IMR-90 (cell line): ENCODE measurements at regions not wholly inside any gene's neighbourhood (a gene's known extent, or its start where the extent isn't known, plus 50 kb on each side); places are given as distances from the start of the nearest gene placed in this dataset.

ENCODE experiments used
- ATAC-seq: fragments of 200-7000 bp; cut with Tn5 transposase; 2 replicates; pipeline ENCODE4 v1.9.1; 2020; ENCODE audit warnings: low read depth, mild to moderate bottlenecking, moderate library complexity
- BruUV-seq: library from RNA; stranded (reverse); fragments of 400-500 nt; replicated peaks from 2 replicates; lab custom pipeline; 2021; lab: Mats Ljungman, UMichigan
- CTCF ChIA-PET: fragments of 300-600 bp; formaldehyde crosslinking; extraction: SDS; loops from one replicate; lab custom pipeline; 2021; ENCODE audit warnings: antibody characterized with exemption; lab: Yijun Ruan, JAX
- POLR2A ChIA-PET: fragments of 300-600 bp; sonication (Branson Sonifier 250); formaldehyde crosslinking; loops from one replicate; lab custom pipeline; 2022; ENCODE audit warnings: antibody characterized with exemption; ENCODE audit not compliant: unreplicated experiment; lab: Charles Lee
- DNase-seq: peaks from one replicate; pipeline ENCODE4 v3.0.0; 2013
- H2AFZ ChIP-seq: replicated peaks from 2 replicates; pipeline ENCODE3; 2013; ENCODE audit warnings: low read length, mild to moderate bottlenecking; ENCODE audit not compliant: poor library complexity
- H2AK5ac ChIP-seq: 2 replicates; pipeline ENCODE4 v1.6.1; 2013; ENCODE audit warnings: low read depth, low read length, inconsistent platforms
- H2AK9ac ChIP-seq: replicated peaks from 2 replicates; pipeline ENCODE3; 2013; ENCODE audit warnings: mild to moderate bottlenecking, low read depth, low read length, moderate library complexity; ENCODE audit not compliant: poor library complexity
- H2BK120ac ChIP-seq: 2 replicates; pipeline ENCODE4 v1.6.1; 2013; ENCODE audit warnings: low read depth, low read length, inconsistent platforms
- H2BK15ac ChIP-seq: 3 replicates; pipeline ENCODE4 v1.6.1; 2013; ENCODE audit warnings: low read depth, low read length, inconsistent platforms
- H2BK20ac ChIP-seq: 2 replicates; pipeline ENCODE4 v1.6.1; 2013; ENCODE audit warnings: low read depth, mild to moderate bottlenecking, inconsistent platforms, low read length, moderate library complexity
- H2BK5ac ChIP-seq: 2 replicates; pipeline ENCODE4 v1.6.1; 2013; ENCODE audit warnings: mild to moderate bottlenecking, low read depth, low read length, inconsistent platforms; ENCODE audit not compliant: poor library complexity, severe bottlenecking
- H3K14ac ChIP-seq: replicated peaks from 2 replicates; pipeline ENCODE4 v1.6.1; 2013; ENCODE audit warnings: low read depth, low read length, inconsistent platforms
- H3K18ac ChIP-seq: 2 replicates; pipeline ENCODE4 v1.6.1; 2013; ENCODE audit warnings: low read depth, low read length, control low read depth
- H3K23ac ChIP-seq: 2 replicates; pipeline ENCODE4 v1.6.1; 2013; ENCODE audit warnings: low read depth, low read length, inconsistent platforms
- H3K27ac ChIP-seq: 2 replicates; pipeline ENCODE4 v1.5.1; 2013; ENCODE audit warnings: mild to moderate bottlenecking, control low read depth, low read length; ENCODE audit not compliant: insufficient read depth
- H3K27me3 ChIP-seq: 2 replicates; pipeline ENCODE4 v1.6.1; 2013; ENCODE audit warnings: low read length; ENCODE audit not compliant: control insufficient read depth, insufficient read depth
- H3K36me3 ChIP-seq: 2 replicates; pipeline ENCODE4 v1.6.1; 2013; ENCODE audit warnings: low read length, mixed read lengths; ENCODE audit not compliant: control insufficient read depth, insufficient read depth
- H3K4ac ChIP-seq: 2 replicates; pipeline ENCODE4 v1.6.1; 2013; ENCODE audit warnings: low read depth, low read length, inconsistent platforms
- H3K4me1 ChIP-seq: 2 replicates; pipeline ENCODE4 v1.6.1; 2013; ENCODE audit warnings: low read length, mixed read lengths; ENCODE audit not compliant: control insufficient read depth, insufficient read depth
- H3K4me2 ChIP-seq: 2 replicates; pipeline ENCODE4 v1.6.1; 2013; ENCODE audit warnings: low read depth, mild to moderate bottlenecking, control low read depth, low read length, moderate library complexity
- H3K4me3 ChIP-seq: 2 replicates; pipeline ENCODE4 v1.5.1; 2013; ENCODE audit warnings: low read depth, mild to moderate bottlenecking, control low read depth, low read length, moderate library complexity; ENCODE audit not compliant: insufficient read depth
- H3K56ac ChIP-seq: 2 replicates; pipeline ENCODE4 v1.6.1; 2013; ENCODE audit warnings: low read length, inconsistent platforms; ENCODE audit not compliant: insufficient read depth; ENCODE audit errors: extremely low read depth
- H3K79me1 ChIP-seq, 2 experiments: 2 replicates each; pipeline ENCODE4 v1.6.1; 2013; ENCODE audit warnings: low read length in 2 of 2, inconsistent platforms in 1 of 2, low read depth in 1 of 2
- H3K9ac ChIP-seq: 2 replicates; pipeline ENCODE4 v1.6.1; 2013; ENCODE audit warnings: low read depth, low read length, control low read depth
- H3K9me1 ChIP-seq: 2 replicates; pipeline ENCODE4 v1.6.1; 2013; ENCODE audit warnings: low read length, inconsistent platforms; ENCODE audit not compliant: insufficient read depth
- H3K9me3 ChIP-seq: 2 replicates; pipeline ENCODE4 v1.6.1; 2013; ENCODE audit warnings: low read length; ENCODE audit not compliant: control insufficient read depth, insufficient read depth
- H4K20me1 ChIP-seq: 2 replicates; pipeline ENCODE4 v1.6.1; 2013; ENCODE audit warnings: low read length, inconsistent platforms; ENCODE audit not compliant: insufficient read depth
- H4K5ac ChIP-seq: 2 replicates; pipeline ENCODE4 v1.6.1; 2013; ENCODE audit warnings: mild to moderate bottlenecking, low read depth, low read length, control low read depth
- H4K8ac ChIP-seq, 2 experiments: 2 replicates each; pipeline ENCODE4 v1.6.1; 2013; ENCODE audit warnings: low read depth in 2 of 2, low read length in 2 of 2, control low read depth in 1 of 2, inconsistent platforms in 1 of 2
- H4K91ac ChIP-seq: 2 replicates; pipeline ENCODE4 v1.6.1; 2013; ENCODE audit warnings: low read depth, low read length, inconsistent platforms; ENCODE audit not compliant: insufficient read depth
- CTCF ChIP-seq: conservative IDR thresholded peaks from 2 replicates; pipeline ENCODE4 v1.5.1; 2012; ENCODE audit warnings: mild to moderate bottlenecking, low read depth, low read length, improper control_type of control experiment
- FOS ChIP-seq: fragments of 150-350 bp; IDR thresholded peaks from 2 replicates; pipeline ENCODE4 v1.6.1; 2016; ENCODE audit warnings: low read depth, low read length
- MAFK ChIP-seq: IDR thresholded peaks from 2 replicates; pipeline ENCODE4 v1.6.1; 2012; ENCODE audit warnings: low read depth, low read length, improper control_type of control experiment
- MAZ ChIP-seq: IDR thresholded peaks from 2 replicates; pipeline ENCODE4 v1.6.1; 2012; ENCODE audit warnings: low read depth, mild to moderate bottlenecking, low read length, improper control_type of control experiment, moderate library complexity, borderline replicate concordance
- NFE2L2 ChIP-seq: fragments of 150-350 bp; IDR thresholded peaks from 2 replicates; pipeline ENCODE4 v1.6.1; 2016; ENCODE audit warnings: low read depth, mild to moderate bottlenecking, low read length
- POLR2A ChIP-seq: IDR thresholded peaks from 2 replicates; pipeline ENCODE4 v1.6.1; 2012; ENCODE audit warnings: mild to moderate bottlenecking, low read depth, low read length
- RFX5 ChIP-seq: IDR thresholded peaks from 2 replicates; pipeline ENCODE4 v1.8.0; 2012; ENCODE audit warnings: low read depth, mild to moderate bottlenecking, low read length, moderate library complexity
- WGBS, 2 experiments: methylation state at CpG; one replicate each; pipeline versions ENCODE4 v1.1.5 to v1.1.7; 2013; ENCODE audit warnings: missing lambda C conversion rate in 2 of 2; ENCODE audit not compliant: insufficient read length in 1 of 2; ENCODE audit errors: extremely low coverage in 2 of 2; 5-methylcytosine and 5-hydroxymethylcytosine counted together
- dilution Hi-C: fragments of 300-500 bp; cut with HindIII; formaldehyde crosslinking; loops from one replicate; pipeline ENCODE4 v1.14.3; 2018; ENCODE audit warnings: low sequenced_read_pairs; ENCODE audit not compliant: unreplicated experiment
- in situ Hi-C: fragments of 300-500 bp; cut with MboI; formaldehyde crosslinking; loops from 3 replicates; pipeline ENCODE4 v1.14.3; 2019; ENCODE audit warnings: low sequenced_read_pairs, inconsistent platforms, mixed read lengths
- intact Hi-C: fragments of 100-400 bp; cut with micrococcal nuclease; formaldehyde crosslinking; loops from 2 replicates; pipeline ENCODE4 v1.10.0; 2022

- in situ Hi-C loops, result no loop called here
Measured at GRCh38 chr11:87634331-87634730, 540.9 kb downstream of the RAB38 start.

More at GRCh38 chr11:87634331-87634730, 540.9 kb downstream of the RAB38 start:
- DNase-seq (no peak), ATAC-seq (no peak)
- H3K4me1 ChIP-seq, result no peaks in the 10 kb centered on the region
- intact Hi-C loops (no loop called here), dilution Hi-C loops (no loop called here)
- H3K9ac ChIP-seq, result no peak overlapping the region
- H3K36me3 ChIP-seq, result no peaks in the 10 kb centered on the region
- no peak overlapping the region for H3K23ac ChIP-seq
- H2AK5ac ChIP-seq, result no peak overlapping the region
- H3K27ac ChIP-seq, result no peak overlapping the region
- no peak overlapping the region for H2AFZ ChIP-seq
- no TSS peak for BruUV-seq
- H4K5ac ChIP-seq, result no peak overlapping the region
- no peaks in the 10 kb centered on the region for H3K9me1 ChIP-seq
- WGBS, 2 experiments, result no CpG with 5 or more reads among the region's 3 CpGs
- H4K91ac ChIP-seq, result no peak overlapping the region
- no peak overlapping the region for H3K4me3 ChIP-seq
- H4K8ac ChIP-seq, result no peak overlapping the region
- H3K14ac ChIP-seq, result no peak overlapping the region
- H3K18ac ChIP-seq, result no peak overlapping the region
- H2BK20ac ChIP-seq, result no peak overlapping the region
- H2BK15ac ChIP-seq, result no peak overlapping the region
- no peaks in the 10 kb centered on the region for H3K9me3 ChIP-seq
- no peak overlapping the region for H2BK5ac ChIP-seq
- POLR2A ChIA-PET, result no interaction called here
- no peak overlapping the region for H2BK120ac ChIP-seq
- H3K4me2 ChIP-seq, result no peak overlapping the region
- no peaks in the 10 kb centered on the region for H4K20me1 ChIP-seq
- H2AK9ac ChIP-seq, result no peak overlapping the region
- no peak overlapping the region for H3K56ac ChIP-seq
- no peaks in the 10 kb centered on the region for H3K27me3 ChIP-seq
- no peak for TF ChIP-seq POLR2A
- TF ChIP-seq NFE2L2, result no peak
- TF ChIP-seq MAFK, result no peak
- no peak for TF ChIP-seq MAZ
- no peak for TF ChIP-seq RFX5
- no peak for TF ChIP-seq CTCF
- TF ChIP-seq FOS, result no peak
- H3K4ac ChIP-seq, result no peak overlapping the region
- no peaks in the 10 kb centered on the region for H3K79me1 ChIP-seq
- CTCF ChIA-PET, result no interaction called here
